ENCODE measurements at regions not wholly inside any gene's neighbourhood (a gene's known extent, or its start where the extent isn't known, plus 50 kb on each side); places are given as distances from the start of the nearest gene placed in this dataset.

- TF ChIP-seq MXD1 (CRISPR knock-in tag; IDR thresholded peaks at IDR 0.05) = no peak
- no peak for TF ChIP-seq MAZ (IDR thresholded peaks at IDR 0.05; ENCODE audit: borderline replicate concordance, low read depth, low read length)
- TF ChIP-seq MAZ (CRISPR knock-in tag; IDR thresholded peaks at IDR 0.05; ENCODE audit: low read depth) = peak; percentile 51; the same call in 1 of the 2 replicates
- no peak for TF ChIP-seq ZEB1 (IDR thresholded peaks at IDR 0.05; ENCODE audit: insufficient replicate concordance, low read depth)
- TF ChIP-seq HOXA5 (CRISPR knock-in tag; IDR thresholded peaks at IDR 0.05) = no peak
- TF ChIP-seq CSRNP2 (CRISPR knock-in tag; conservative IDR thresholded peaks at IDR 0.05; ENCODE audit: low read depth) = no peak
- TF ChIP-seq DMTF1 (CRISPR knock-in tag; IDR thresholded peaks at IDR 0.05) = no peak
- no peak for TF ChIP-seq NFKB2 (CRISPR knock-in tag; IDR thresholded peaks at IDR 0.05; ENCODE audit: borderline replicate concordance)
- TF ChIP-seq CERS6 (CRISPR knock-in tag; IDR thresholded peaks at IDR 0.05) = no peak
- TF ChIP-seq ZNF331 (CRISPR knock-in tag; IDR thresholded peaks at IDR 0.05) = 0 out of 2 replicates have a peak, but pooled peaks have one; percentile 19
- 0 out of 2 replicates have a peak, but pooled peaks have one; percentile 33 for TF ChIP-seq SMAD3 (CRISPR knock-in tag; IDR thresholded peaks at IDR 0.05)
- TF ChIP-seq SAFB2 (CRISPR knock-in tag; IDR thresholded peaks at IDR 0.05; ENCODE audit: borderline replicate concordance, low read depth) = 0 out of 2 replicates have a peak, but pooled peaks have one; percentile 7
- TF ChIP-seq ZBTB7B (CRISPR knock-in tag; IDR thresholded peaks at IDR 0.05) = 0 out of 2 replicates have a peak, but pooled peaks have one; percentile 38
- no peak for TF ChIP-seq ZNF710 (CRISPR knock-in tag; IDR thresholded peaks at IDR 0.05; ENCODE audit: borderline replicate concordance)
- no peak for TF ChIP-seq ZNF510 (CRISPR knock-in tag; IDR thresholded peaks at IDR 0.05; ENCODE audit: low read depth)
- TF ChIP-seq ZSCAN22 (CRISPR knock-in tag; IDR thresholded peaks at IDR 0.05) = no peak
- TF ChIP-seq CREB3 (CRISPR knock-in tag; IDR thresholded peaks at IDR 0.05) = no peak
- TF ChIP-seq DMAP1 (CRISPR knock-in tag; IDR thresholded peaks at IDR 0.05) = no peak
- TF ChIP-seq KLF15 (CRISPR knock-in tag; IDR thresholded peaks at IDR 0.05; ENCODE audit: borderline replicate concordance) = no peak
These were observed 54.2 kb downstream of the CCDC54 start (continued) for GRCh38 chr3:107431246-107432012.
